ENCODE measurements at regions not wholly inside any gene's neighbourhood (a gene's known extent, or its start where the extent isn't known, plus 50 kb on each side); places are given as distances from the start of the nearest gene placed in this dataset.

- no peaks in the 10 kb centered on the region for H3K4me1 ChIP-seq (ENCODE audit: control insufficient read depth, insufficient read depth, low read length)
- no peaks in the 10 kb centered on the region for H4K20me1 ChIP-seq (ENCODE audit: control insufficient read depth, insufficient read depth)
- intact Hi-C loops (cut with micrococcal nuclease; ENCODE audit: unreplicated experiment) (no loop called here), in situ Hi-C loops (cut with MboI) (no loop called here)
- H3K27ac ChIP-seq (ENCODE audit: control insufficient read depth, insufficient read depth) = no peak overlapping the region
- TF ChIP-seq ATF7 (IDR thresholded peaks at IDR 0.05; ENCODE audit: low read depth) (no peak), EZH2 (IDR thresholded peaks at IDR 0.05; ENCODE audit: borderline replicate concordance, control insufficient read depth, low read depth, low read length) (no peak), CEBPZ (IDR thresholded peaks at IDR 0.05; ENCODE audit: low read depth, low read length) (no peak), ZNF217 (IDR thresholded peaks at IDR 0.05) (no peak), CHD1 (IDR thresholded peaks at IDR 0.05; ENCODE audit: low read depth, low read length) (no peak), RCOR1 (conservative IDR thresholded peaks at IDR 0.05; ENCODE audit: low read depth, low read length) (no peak)
- no peak overlapping the region for H3K4me3 ChIP-seq
- CTCF ChIA-PET = no interaction called here
- H2AFZ ChIP-seq (ENCODE audit: control insufficient read depth, low read depth, low read length) = no peak overlapping the region
- RAD21 ChIA-PET (ENCODE audit: unreplicated experiment) = no interaction called here
- no TSS peak for BruUV-seq (replicated peaks)
- WGBS (ENCODE audit: insufficient coverage, insufficient replicate concordance, low lambda C conversion rate, missing lambda C conversion rate) = 39% methylated on average over 9 of the region's 9 CpGs
- no peaks in the 10 kb centered on the region; a peak in 1 of 4 replicates for H3K27me3 ChIP-seq (replicated peaks in 1 of 2; ENCODE audit: control insufficient read depth in 2 of 2, insufficient read depth in 2 of 2, low read length in 1 of 2)
- DNase-seq (ENCODE audit: low read depth, low spot score) (no peak), ATAC-seq (no peak), FAIRE-seq (no peak)
- SMC1A ChIA-PET (ENCODE audit: uncharacterized antibody, unreplicated experiment) = interaction anchor here (0.6 kb wide), 1 partner anchor 32 kb away, joined by 3 read pairs; no protein-coding TSS in a partner anchor
- H3K4me2 ChIP-seq (ENCODE audit: control insufficient read depth, insufficient read depth) = no peak overlapping the region
- POLR2A ChIA-PET = no interaction called here
- H3K9ac ChIP-seq (ENCODE audit: control insufficient read depth, insufficient read depth, low read length) = no peak overlapping the region
- H3K79me2 ChIP-seq (ENCODE audit: control insufficient read depth, insufficient read depth, low read length) = no peaks in the 10 kb centered on the region
- H3K36me3 ChIP-seq (ENCODE audit: control insufficient read depth in 2 of 2, insufficient read depth in 2 of 2, low read length in 1 of 2) = no peaks in the 10 kb centered on the region
- no peaks in the 10 kb centered on the region for H3K9me3 ChIP-seq (replicated peaks; ENCODE audit: control insufficient read depth, insufficient read depth, low read length)
These were observed 159.2 kb downstream of the NSG2 start for GRCh38 chr5:174204535-174205313.

Data from GM12878 (cell line).